ENCODE measurements at regions not wholly inside any gene's neighbourhood (a gene's known extent, or its start where the extent isn't known, plus 50 kb on each side); places are given as distances from the start of the nearest gene placed in this dataset.

DNA sequence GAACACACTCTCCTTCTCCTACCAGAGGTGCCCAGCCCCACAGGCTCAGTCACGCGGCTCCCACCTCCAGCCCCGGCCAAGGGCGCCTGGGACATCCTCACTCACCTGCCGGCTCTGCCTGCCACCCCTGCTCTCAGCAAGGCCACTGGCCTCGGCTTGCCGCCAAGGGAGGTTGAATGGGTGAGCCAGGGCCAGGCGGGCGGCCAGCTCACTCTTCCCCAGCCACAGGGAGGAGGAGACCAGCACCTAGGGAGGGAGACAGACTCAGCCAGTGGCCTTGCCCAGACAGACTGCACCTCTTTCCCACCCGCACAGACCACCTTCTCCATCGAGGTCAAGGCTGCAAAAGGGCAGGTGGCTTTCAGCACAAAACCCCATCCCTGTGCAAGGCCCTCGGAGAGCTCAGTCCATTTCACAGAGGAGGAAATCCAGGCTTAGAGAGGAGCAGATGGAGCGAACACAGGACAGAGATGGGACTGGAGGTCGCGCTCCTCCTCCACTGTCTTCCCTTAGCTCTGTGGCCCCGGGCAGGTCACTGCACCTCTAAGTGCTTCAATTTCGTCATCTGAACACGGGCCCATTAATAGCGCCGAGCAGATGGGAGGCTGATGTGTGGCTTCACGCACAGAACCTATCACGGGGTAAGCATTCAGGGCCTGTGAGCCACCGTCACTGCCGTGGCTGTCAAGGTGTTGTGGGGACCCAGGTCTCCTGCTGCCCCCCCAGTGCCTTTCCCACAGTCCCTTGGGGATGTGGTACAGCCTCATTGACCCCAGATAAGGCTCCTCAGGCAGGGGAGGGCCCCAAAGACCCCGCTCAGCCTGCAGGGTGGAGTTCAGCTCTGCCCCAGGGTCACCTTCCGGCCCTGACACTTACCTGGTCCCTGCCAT lies 56.1 kb downstream of the RMI2 start:
- DNase-seq (ENCODE audit: low spot score in 2 of 2) = no peak
- no peaks in the 10 kb centered on the region for H3K9me3 ChIP-seq
- no peaks in the 10 kb centered on the region for H3K27me3 ChIP-seq
- WGBS = 78% methylated on average over 23 of the region's 26 CpGs
- H3K4me1 ChIP-seq = no peaks in the 10 kb centered on the region
- no peaks in the 10 kb centered on the region for H3K36me3 ChIP-seq
- H3K27ac ChIP-seq = no peak overlapping the region
- H3K4me3 ChIP-seq = no peak overlapping the region
- no peak for TF ChIP-seq POLR2AphosphoS5 (IDR thresholded peaks at IDR 0.05)
- TF ChIP-seq, protein P1, sequence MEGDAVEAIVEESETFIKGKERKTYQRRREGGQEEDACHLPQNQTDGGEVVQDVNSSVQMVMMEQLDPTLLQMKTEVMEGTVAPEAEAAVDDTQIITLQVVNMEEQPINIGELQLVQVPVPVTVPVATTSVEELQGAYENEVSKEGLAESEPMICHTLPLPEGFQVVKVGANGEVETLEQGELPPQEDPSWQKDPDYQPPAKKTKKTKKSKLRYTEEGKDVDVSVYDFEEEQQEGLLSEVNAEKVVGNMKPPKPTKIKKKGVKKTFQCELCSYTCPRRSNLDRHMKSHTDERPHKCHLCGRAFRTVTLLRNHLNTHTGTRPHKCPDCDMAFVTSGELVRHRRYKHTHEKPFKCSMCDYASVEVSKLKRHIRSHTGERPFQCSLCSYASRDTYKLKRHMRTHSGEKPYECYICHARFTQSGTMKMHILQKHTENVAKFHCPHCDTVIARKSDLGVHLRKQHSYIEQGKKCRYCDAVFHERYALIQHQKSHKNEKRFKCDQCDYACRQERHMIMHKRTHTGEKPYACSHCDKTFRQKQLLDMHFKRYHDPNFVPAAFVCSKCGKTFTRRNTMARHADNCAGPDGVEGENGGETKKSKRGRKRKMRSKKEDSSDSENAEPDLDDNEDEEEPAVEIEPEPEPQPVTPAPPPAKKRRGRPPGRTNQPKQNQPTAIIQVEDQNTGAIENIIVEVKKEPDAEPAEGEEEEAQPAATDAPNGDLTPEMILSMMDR (IDR thresholded peaks at IDR 0.05) = no peak
- no peak for TF ChIP-seq POLR2A (IDR thresholded peaks at IDR 0.05)
- no peak for TF ChIP-seq EP300 (IDR thresholded peaks at IDR 0.05)

DNA sequence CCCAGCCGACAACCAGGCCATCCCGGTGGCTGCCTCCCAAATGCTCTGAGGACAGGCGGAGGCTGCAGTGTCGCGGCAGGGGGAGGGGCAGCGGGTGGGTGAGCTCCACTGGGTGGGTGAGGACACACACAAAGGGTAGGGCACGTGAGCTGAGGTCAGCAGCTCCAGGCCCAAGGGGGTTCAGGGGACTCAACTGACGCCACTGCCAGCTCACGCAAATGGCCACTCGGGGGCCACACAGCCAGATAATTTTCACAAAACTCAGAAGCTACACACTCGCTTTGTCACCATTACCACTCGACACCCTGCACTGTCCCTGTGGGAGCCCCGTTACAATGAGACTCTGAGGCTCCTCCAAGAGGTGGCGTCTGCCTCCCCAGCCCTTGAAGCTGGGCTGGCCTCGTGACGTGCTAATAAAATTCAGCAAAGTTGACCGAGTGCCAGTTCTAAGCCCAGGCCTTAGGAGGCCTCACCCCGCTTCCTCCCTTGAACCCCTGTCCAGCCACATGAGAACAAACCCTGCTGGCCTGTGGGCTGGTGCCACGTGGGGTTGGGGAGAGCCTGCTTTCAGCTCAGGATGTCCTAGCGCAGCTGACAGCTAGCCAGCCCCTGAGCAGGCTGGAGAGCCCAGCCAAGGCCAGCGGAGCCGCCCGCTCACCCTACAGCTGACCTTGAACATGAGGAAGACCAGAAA lies 56.9 kb downstream of the RMI2 start:
- Histone ChIP-seq H3K9me3 (no peaks in the 10 kb centered on the region), H3K27me3 (no peaks in the 10 kb centered on the region), H3K27ac (no peak overlapping the region), H3K36me3 (no peaks in the 10 kb centered on the region), H3K4me1 (no peaks in the 10 kb centered on the region), H3K4me3 (no peak overlapping the region)
- no peak for TF ChIP-seq POLR2A (IDR thresholded peaks at IDR 0.05)
- TF ChIP-seq, protein P1 (IDR thresholded peaks at IDR 0.05) = no peak
- no peak for TF ChIP-seq EP300 (IDR thresholded peaks at IDR 0.05)
- TF ChIP-seq POLR2AphosphoS5 (IDR thresholded peaks at IDR 0.05) = no peak
- DNase-seq (ENCODE audit: low spot score in 2 of 2) = no peak
- WGBS = 64% methylated on average over 6 of the region's 23 CpGs

DNA sequence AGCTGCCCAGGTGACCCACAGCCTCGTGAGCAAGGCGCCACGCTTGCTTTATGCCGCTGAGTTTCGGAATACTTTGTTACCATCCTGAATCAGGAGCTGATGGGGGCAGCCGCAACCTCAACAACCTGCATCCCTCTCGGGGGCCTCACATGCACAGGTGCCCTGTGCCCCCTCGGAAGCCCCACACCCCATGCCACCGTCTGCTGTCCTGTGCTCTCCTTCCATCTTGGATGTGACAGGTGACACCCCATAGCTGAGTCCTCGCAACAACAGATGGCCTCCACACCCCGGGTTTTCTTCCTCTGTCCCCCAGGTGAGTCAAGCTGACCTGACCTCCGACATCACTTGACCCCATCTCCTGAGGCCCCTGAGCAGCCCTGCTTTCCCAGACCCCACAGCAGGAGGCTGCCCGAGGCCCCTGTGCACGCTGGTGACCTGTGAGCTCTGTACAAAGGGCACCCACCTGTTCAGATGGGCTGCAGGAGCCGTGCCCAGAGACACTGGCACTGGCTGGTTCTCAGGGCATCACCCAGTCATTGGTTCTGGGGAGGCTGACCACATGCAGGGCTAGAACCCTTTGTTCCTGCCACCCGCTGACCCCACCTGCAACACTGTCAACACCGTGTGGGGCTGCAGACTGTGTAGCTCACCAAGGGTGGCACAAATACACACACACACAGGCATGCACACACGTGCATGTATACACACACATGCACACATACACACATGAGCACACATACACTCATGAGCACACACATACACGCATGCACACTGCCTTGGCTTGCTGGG lies 57.7 kb downstream of the RMI2 start:
- 86% methylated on average over 11 of the region's 19 CpGs for WGBS
- no peak overlapping the region for H3K4me3 ChIP-seq
- TF ChIP-seq POLR2AphosphoS5 (IDR thresholded peaks at IDR 0.05) (no peak), EP300 (IDR thresholded peaks at IDR 0.05) (no peak), POLR2A (IDR thresholded peaks at IDR 0.05) (no peak)
- TF ChIP-seq, protein P1 (IDR thresholded peaks at IDR 0.05) = no peak

DNA sequence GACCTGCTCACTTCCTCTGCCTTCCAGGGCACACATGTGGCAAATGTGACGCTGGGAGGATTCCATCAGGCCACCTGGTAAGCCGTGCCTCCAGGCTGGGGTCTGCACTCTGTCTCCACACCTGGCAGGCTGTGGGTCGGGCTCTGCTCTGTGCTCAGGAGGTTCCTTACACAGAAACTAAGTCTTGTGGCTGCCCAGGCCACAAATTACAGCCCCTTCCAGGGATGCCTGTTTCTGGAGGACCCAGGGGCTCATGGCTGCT lies 58.2 kb downstream of the RMI2 start:
- no CpG with 5 or more reads among the region's 3 CpGs for WGBS
- Histone ChIP-seq H3K27me3 (no peaks in the 10 kb centered on the region), H3K27ac (no peak overlapping the region), H3K4me1 (no peaks in the 10 kb centered on the region), H3K9me3 (no peaks in the 10 kb centered on the region), H3K36me3 (no peaks in the 10 kb centered on the region), H3K4me3 (no peak overlapping the region)
- no peak for DNase-seq (ENCODE audit: low spot score in 2 of 2)
- no peak for TF ChIP-seq POLR2AphosphoS5 (IDR thresholded peaks at IDR 0.05)
- no peak for TF ChIP-seq EP300 (IDR thresholded peaks at IDR 0.05)
- TF ChIP-seq POLR2A (IDR thresholded peaks at IDR 0.05) = no peak
- TF ChIP-seq, protein P1 (IDR thresholded peaks at IDR 0.05) = no peak

More for the DNA sequence above, 57.7 kb downstream of the RMI2 start:
- no peak for DNase-seq (ENCODE audit: low spot score in 2 of 2)
- Histone ChIP-seq H3K4me1 (no peaks in the 10 kb centered on the region), H3K9me3 (no peaks in the 10 kb centered on the region), H3K27me3 (no peaks in the 10 kb centered on the region), H3K36me3 (no peaks in the 10 kb centered on the region), H3K27ac (no peak overlapping the region)

DNA sequence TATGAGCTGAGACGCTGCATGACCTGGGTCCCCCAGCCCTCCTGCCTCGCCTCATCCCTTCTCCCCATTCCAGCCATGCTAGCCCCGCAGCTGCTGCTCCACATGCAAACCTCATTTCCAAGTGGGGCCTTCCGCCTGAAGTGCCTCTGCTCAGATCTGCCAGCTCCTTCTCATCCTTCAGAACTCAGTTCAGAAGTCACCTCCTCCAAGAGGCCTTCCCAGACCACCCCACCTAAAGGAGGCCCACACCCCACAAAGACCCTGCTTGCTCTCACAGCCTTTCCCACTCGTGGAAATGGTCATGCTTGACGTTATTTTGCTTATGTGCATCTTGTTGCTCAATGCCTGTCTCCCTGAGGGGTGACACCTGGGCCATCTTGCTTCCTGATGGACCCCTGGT lies 58.7 kb downstream of the RMI2 start:
- no peak for DNase-seq (ENCODE audit: low spot score in 2 of 2)
- no peak overlapping the region for H3K4me3 ChIP-seq
- WGBS = 88% methylated on average over 6 of the region's 6 CpGs
- no peaks in the 10 kb centered on the region for H3K4me1 ChIP-seq
- no peaks in the 10 kb centered on the region for H3K9me3 ChIP-seq
- TF ChIP-seq POLR2AphosphoS5 (IDR thresholded peaks at IDR 0.05) = no peak
- TF ChIP-seq, protein P1 (IDR thresholded peaks at IDR 0.05) = no peak
- no peak for TF ChIP-seq POLR2A (IDR thresholded peaks at IDR 0.05)
- TF ChIP-seq EP300 (IDR thresholded peaks at IDR 0.05) = no peak
- no peak overlapping the region for H3K27ac ChIP-seq
- H3K36me3 ChIP-seq = no peaks in the 10 kb centered on the region
- no peaks in the 10 kb centered on the region for H3K27me3 ChIP-seq
